Lower leg skin (tissue), 4 donors: ENCODE measurements at regions not wholly inside any gene's neighbourhood (a gene's known extent, or its start where the extent isn't known, plus 50 kb on each side); places are given as distances from the start of the nearest gene placed in this dataset.

Experiments
- DNase-seq, 2 donors: peaks; one replicate each; pipeline ENCODE4 v3.0.0-alpha.2; 2019; ENCODE audit warnings: low spot score in 2 of 2
- H3K4me3 ChIP-seq: fragments of 200-600 bp; sonication (generic); 2 replicates; pipeline ENCODE4 v1.5.1; 2017; ENCODE audit warnings: mild to moderate bottlenecking, low read depth; ENCODE audit not compliant: poor library complexity, severe bottlenecking
- POLR2A ChIP-seq, 2 donors: fragments of 450-650 bp; IDR thresholded peaks; one replicate each; pipeline ENCODE4 v1.6.1; 2016 to 2017; ENCODE audit warnings: antibody characterized with exemption in 2 of 2, mild to moderate bottlenecking in 1 of 2, moderate library complexity in 1 of 2
- WGBS, 2 donors: methylation state at CpG; one replicate each; pipeline ENCODE4 v1.1.5; 2018; 5-methylcytosine and 5-hydroxymethylcytosine counted together
- intact Hi-C: fragments of 100-400 bp; cut with DNase I; formaldehyde crosslinking; loops from one replicate; pipeline ENCODE4 v1.15.0; 2023; ENCODE audit warnings: low total_unique reads
- TF ChIP-seq, protein P1 (sequence below), 3 donors: fragments of 450-650 bp; IDR thresholded peaks; one replicate each; pipeline ENCODE4 v1.5.1; 2016; ENCODE audit warnings: antibody characterized with exemption in 3 of 3, mild to moderate bottlenecking in 3 of 3, moderate library complexity in 2 of 3

DNA sequence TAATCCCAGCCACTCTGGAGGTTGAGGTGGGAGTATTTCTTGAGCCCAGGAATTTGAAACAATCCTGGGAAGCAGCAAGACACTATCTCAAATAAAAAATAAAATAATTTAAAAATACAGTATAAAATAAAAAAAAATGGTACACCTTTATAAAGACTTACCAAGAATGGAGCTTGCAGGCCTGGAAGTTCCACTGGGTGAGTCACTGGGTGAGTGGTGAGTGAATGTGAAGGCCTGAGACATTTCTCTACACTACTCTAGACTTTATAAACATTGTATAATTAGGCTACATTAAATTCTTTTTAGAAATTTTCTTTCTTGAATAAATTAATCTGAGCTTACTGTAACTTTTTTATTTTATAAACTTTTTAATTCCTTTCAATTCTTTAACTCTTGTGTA, 609.1 kb upstream of the BCHE start:
- intact Hi-C loops, result no loop called here
- no peak overlapping the region for H3K4me3 ChIP-seq
- DNase-seq, result no peak
- TF ChIP-seq, protein P1, sequence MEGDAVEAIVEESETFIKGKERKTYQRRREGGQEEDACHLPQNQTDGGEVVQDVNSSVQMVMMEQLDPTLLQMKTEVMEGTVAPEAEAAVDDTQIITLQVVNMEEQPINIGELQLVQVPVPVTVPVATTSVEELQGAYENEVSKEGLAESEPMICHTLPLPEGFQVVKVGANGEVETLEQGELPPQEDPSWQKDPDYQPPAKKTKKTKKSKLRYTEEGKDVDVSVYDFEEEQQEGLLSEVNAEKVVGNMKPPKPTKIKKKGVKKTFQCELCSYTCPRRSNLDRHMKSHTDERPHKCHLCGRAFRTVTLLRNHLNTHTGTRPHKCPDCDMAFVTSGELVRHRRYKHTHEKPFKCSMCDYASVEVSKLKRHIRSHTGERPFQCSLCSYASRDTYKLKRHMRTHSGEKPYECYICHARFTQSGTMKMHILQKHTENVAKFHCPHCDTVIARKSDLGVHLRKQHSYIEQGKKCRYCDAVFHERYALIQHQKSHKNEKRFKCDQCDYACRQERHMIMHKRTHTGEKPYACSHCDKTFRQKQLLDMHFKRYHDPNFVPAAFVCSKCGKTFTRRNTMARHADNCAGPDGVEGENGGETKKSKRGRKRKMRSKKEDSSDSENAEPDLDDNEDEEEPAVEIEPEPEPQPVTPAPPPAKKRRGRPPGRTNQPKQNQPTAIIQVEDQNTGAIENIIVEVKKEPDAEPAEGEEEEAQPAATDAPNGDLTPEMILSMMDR (IDR thresholded peaks at IDR 0.05), result no peak
- TF ChIP-seq POLR2A (IDR thresholded peaks at IDR 0.05), result no peak

DNA sequence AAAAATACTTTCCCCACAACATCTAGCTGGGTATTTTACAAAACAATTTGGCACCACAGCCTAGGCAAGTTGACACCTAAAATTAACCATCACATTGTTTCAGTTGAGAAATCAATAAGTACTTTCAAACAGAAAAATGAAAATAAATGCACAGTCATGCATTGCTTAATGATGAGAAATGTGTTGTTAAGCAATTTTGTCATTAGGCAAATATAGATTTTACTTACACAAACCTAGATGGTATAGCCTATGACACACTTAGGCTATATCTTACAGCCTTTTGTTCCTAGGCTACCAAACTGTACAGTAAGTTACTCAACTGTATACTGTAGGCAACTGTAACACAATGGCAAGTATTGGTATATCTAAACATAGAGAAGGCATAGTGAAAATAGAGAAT, 608.6 kb upstream of the BCHE start:
- no peak overlapping the region for H3K4me3 ChIP-seq
- no peak for DNase-seq
- TF ChIP-seq POLR2A (IDR thresholded peaks at IDR 0.05), result no peak
- TF ChIP-seq, protein P1 (IDR thresholded peaks at IDR 0.05), result no peak
- intact Hi-C loops, result no loop called here

DNA sequence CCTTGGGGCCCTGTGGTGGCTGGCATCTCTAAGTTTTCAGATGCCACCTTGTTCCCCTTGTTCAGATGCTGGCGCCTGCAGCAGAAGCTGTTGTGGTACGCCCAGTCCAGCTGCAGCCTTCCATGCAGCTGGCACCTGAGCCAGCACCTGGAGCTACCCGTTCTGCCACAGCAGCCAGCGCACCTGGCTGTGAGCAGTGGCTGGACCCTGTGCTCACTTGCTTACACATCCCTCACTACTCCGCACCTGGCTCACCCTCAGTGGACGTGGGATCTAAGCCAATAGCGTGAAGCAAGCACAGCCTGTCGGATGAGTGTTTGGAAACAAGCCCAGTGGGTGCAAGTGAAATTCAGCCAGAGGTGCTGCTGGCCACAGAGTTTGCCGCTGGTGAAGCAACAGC, 607.5 kb upstream of the BCHE start:
- DNase-seq, result no peak

DNA sequence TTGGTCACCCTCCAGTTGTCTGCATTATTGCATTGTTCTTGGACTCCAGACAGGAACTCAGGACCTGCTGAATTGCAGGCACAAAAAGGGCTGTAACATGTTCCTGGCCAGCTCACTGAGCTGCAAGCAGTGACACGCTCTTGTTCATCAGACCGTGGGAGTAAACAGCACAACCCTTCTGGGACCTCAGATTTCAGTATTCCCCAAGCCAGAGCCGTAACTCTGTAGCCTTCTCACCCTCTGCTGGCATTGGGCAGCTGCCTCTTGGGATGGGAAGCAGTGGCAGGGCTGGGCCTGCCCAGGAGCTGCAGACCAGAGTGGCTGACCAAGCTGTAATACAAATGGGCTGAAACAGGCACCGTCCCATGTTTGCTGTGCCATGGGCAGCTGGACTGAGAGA, 607.1 kb upstream of the BCHE start:
- TF ChIP-seq POLR2A (IDR thresholded peaks at IDR 0.05), result no peak
- TF ChIP-seq, protein P1 (IDR thresholded peaks at IDR 0.05), result no peak

More for the DNA sequence above, 607.5 kb upstream of the BCHE start:
- H3K4me3 ChIP-seq, result no peak overlapping the region
- WGBS, 2 donors, result 68 to 74% methylated on average over 9 of the region's 9 CpGs
- TF ChIP-seq, protein P1 (IDR thresholded peaks at IDR 0.05), result no peak
- no peak for TF ChIP-seq POLR2A (IDR thresholded peaks at IDR 0.05)
- intact Hi-C loops, result no loop called here

DNA sequence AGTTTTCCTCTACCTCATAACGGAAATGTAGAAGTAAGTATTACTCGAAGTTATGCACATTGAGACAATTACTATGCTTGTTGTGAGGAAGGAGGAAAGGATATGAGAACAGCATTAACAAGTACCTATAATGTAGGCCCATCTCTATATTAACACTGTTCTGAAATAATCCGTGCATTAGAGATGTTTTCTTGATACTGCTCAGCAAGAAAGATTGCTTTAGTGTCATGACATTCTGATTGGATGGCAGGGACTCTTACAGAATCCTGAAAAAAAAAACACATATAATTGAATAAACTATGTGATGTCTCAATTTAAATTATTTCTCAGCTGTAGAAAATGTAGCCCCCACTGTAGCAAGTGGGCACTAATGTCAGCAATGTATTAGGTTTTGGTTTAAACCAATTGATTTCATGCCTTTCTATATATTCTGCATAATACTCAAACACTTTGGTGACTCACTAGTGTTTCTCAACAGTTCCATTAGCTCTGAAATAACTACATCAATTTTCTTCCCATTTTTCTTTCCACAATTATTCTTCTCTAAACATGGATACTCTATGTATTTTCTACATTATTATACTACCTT, 598.3 kb upstream of the BCHE start:
- H3K4me3 ChIP-seq, result no peak overlapping the region
- TF ChIP-seq POLR2A (IDR thresholded peaks at IDR 0.05), result no peak
- TF ChIP-seq, protein P1 (IDR thresholded peaks at IDR 0.05), result no peak
- DNase-seq, result no peak
- 93 to 95% methylated on average over 3 of the region's 3 CpGs for WGBS, 2 donors
- intact Hi-C loops, result no loop called here

More for the DNA sequence above, 607.1 kb upstream of the BCHE start:
- H3K4me3 ChIP-seq, result no peak overlapping the region
- DNase-seq, result peak in 1 of 2 donors; percentile 17
- WGBS, 2 donors, result 51% methylated on average over 4 of the region's 4 CpGs
- intact Hi-C loops, result no loop called here

DNA sequence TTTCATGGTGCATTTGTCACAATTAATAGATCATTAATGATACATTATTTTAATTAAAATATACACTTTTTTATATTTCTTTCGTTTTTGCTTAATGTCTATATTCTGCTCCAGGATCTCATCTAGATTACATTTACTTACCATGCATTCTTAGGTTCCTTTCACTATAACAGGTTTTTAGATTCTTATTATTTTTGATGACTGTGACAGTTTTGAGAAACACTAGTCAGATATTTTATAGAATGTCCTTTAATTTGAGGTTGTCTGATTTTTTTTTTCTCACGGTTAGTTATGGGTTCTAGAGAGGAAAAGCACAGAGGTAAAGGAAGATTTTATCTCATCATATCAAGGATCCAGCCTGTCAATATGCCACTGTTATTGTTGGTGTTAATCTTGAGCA, 595.8 kb upstream of the BCHE start:
- 56 to 70% methylated on average over 2 of the region's 2 CpGs for WGBS, 2 donors
- intact Hi-C loops, result no loop called here
- DNase-seq, result no peak
- no peak for TF ChIP-seq POLR2A (IDR thresholded peaks at IDR 0.05)
- TF ChIP-seq, protein P1 (IDR thresholded peaks at IDR 0.05), result no peak
- H3K4me3 ChIP-seq, result no peak overlapping the region
